CD8-positive, alpha-beta memory T cell (primary cell): ENCODE measurements at regions not wholly inside any gene's neighbourhood (a gene's known extent, or its start where the extent isn't known, plus 50 kb on each side); places are given as distances from the start of the nearest gene placed in this dataset.

ENCODE experiments used
- CTCF ChIA-PET: fragments of 350-600 bp; sonication (Branson Sonifier 250); formaldehyde crosslinking; loops from one replicate; lab custom pipeline; 2021; ENCODE audit warnings: antibody characterized with exemption; lab: Charles Lee
- POLR2A ChIA-PET: fragments of 350-600 bp; sonication (Branson Sonifier 250); formaldehyde crosslinking; loops from one replicate; lab custom pipeline; 2021; ENCODE audit warnings: antibody characterized with exemption; lab: Charles Lee
- DNase-seq, 5 donors: peaks; one replicate each; pipeline versions ENCODE4 v3.0.0 to v3.0.0-alpha.2; 2020 to 2022; ENCODE audit warnings: mixed read lengths in 1 of 5
- H3K27ac ChIP-seq: one replicate; pipeline ENCODE4 v1.7.0; 2013; ENCODE audit warnings: low read depth, mild to moderate bottlenecking, low read length, moderate library complexity
- H3K27me3 ChIP-seq: 2 replicates; pipeline ENCODE4 v1.7.0; 2013; ENCODE audit warnings: low read length, mild to moderate bottlenecking; ENCODE audit not compliant: insufficient read depth, poor library complexity, severe bottlenecking
- H3K36me3 ChIP-seq: 2 replicates; pipeline ENCODE4 v1.7.0; 2013; ENCODE audit warnings: mild to moderate bottlenecking, low read length, moderate library complexity; ENCODE audit not compliant: insufficient read depth
- H3K4me1 ChIP-seq: 2 replicates; pipeline ENCODE4 v1.7.0; 2013; ENCODE audit warnings: mild to moderate bottlenecking, low read length, moderate library complexity; ENCODE audit not compliant: insufficient read depth
- H3K4me3 ChIP-seq: 2 replicates; pipeline ENCODE4 v1.7.0; 2013; ENCODE audit warnings: mild to moderate bottlenecking, low read length
- H3K9me3 ChIP-seq: 2 replicates; pipeline ENCODE4 v1.7.0; 2013; ENCODE audit warnings: mild to moderate bottlenecking, low read length
- H3K27ac Mint-ChIP-seq, 8 donors: one replicate each; pipeline ENCODE4 v1.8.0; 2020 to 2021; ENCODE audit warnings: mixed read lengths in 8 of 8, mild to moderate bottlenecking in 6 of 8, inconsistent platforms in 3 of 8, moderate library complexity in 3 of 8
- H3K27me3 Mint-ChIP-seq, 2 donors: one replicate each; pipeline ENCODE4 v1.8.0; 2020 to 2021; ENCODE audit warnings: mixed read lengths in 2 of 2, mild to moderate bottlenecking in 1 of 2, moderate library complexity in 1 of 2
- H3K36me3 Mint-ChIP-seq, 3 donors: one replicate each; pipeline ENCODE4 v1.8.0; 2020 to 2021; ENCODE audit warnings: mixed read lengths in 3 of 3, inconsistent platforms in 1 of 3, mild to moderate bottlenecking in 1 of 3
- H3K4me1 Mint-ChIP-seq, 3 donors: one replicate each; pipeline ENCODE4 v1.8.0; 2020 to 2021; ENCODE audit warnings: mixed read lengths in 3 of 3, inconsistent platforms in 1 of 3, mild to moderate bottlenecking in 1 of 3
- H3K4me3 Mint-ChIP-seq, 7 donors: one replicate each; pipeline ENCODE4 v1.8.0; 2020 to 2021; ENCODE audit warnings: mixed read lengths in 7 of 7, mild to moderate bottlenecking in 6 of 7, moderate library complexity in 4 of 7, inconsistent platforms in 2 of 7
- H3K9me3 Mint-ChIP-seq, 5 donors: one replicate each; pipeline ENCODE4 v1.8.0; 2020 to 2022; ENCODE audit warnings: mixed read lengths in 5 of 5, mild to moderate bottlenecking in 3 of 5, moderate library complexity in 2 of 5, inconsistent platforms in 1 of 5

- ChIA-PET POLR2A (no interaction called here), CTCF (no interaction called here)
- Histone ChIP-seq H3K27me3 (no peaks in the 10 kb centered on the region), H3K4me3 (no peak overlapping the region), H3K4me1 (no peaks in the 10 kb centered on the region), H3K36me3 (no peaks in the 10 kb centered on the region), H3K9me3 (no peaks in the 10 kb centered on the region), H3K27ac (no peak overlapping the region)
- Mint-ChIP-seq H3K4me3 (no peak overlapping the region), H3K27me3 (no peaks in the 10 kb centered on the region), H3K27ac (no peak overlapping the region), H3K36me3 (no peaks in the 10 kb centered on the region), H3K4me1 (no peaks in the 10 kb centered on the region), H3K9me3 (peaks cover 2 to 17% (median 7%) of the 10 kb centered on the region in 5 donors)
- DNase-seq: no peak
These were observed 86.8 kb upstream of the CDH6 start for GRCh38 chr5:31106691-31107090.

GRCh38 chr5:31106278-31106677 lies 87.2 kb upstream of the CDH6 start:
- no peaks in the 10 kb centered on the region for H3K36me3 Mint-ChIP-seq

DNA sequence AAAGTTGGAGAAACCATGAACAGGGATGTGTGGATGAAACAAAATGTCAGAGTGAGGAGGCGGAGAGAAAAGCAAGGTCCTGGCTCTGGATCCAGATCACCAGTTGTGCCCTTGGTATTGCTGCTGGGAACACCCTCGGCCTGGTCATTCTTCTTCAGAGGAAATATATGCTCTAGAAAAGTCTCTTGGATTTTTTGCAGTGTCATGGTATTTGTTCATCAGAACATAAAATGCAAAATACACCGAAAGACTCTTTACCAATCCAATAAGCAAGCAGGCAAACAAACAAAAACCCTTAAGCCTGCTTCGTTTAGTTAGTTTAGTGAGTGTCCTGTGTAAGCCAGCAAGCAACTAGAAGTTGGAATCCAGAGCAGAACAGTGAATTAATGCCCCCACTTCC lies 88.7 kb upstream of the CDH6 start:
- CTCF ChIA-PET: no interaction called here
- no peak overlapping the region for H3K4me3 Mint-ChIP-seq
- no peak for DNase-seq

More at GRCh38 chr5:31106278-31106677, 87.2 kb upstream of the CDH6 start:
- no peak overlapping the region for H3K27ac ChIP-seq
- no peaks in the 10 kb centered on the region for H3K27me3 ChIP-seq
- CTCF ChIA-PET: no interaction called here
- H3K9me3 Mint-ChIP-seq: peaks cover 2 to 17% (median 7%) of the 10 kb centered on the region in 5 donors
- H3K27me3 Mint-ChIP-seq: no peaks in the 10 kb centered on the region
- POLR2A ChIA-PET: no interaction called here
- H3K9me3 ChIP-seq: no peaks in the 10 kb centered on the region
- no peak overlapping the region for H3K4me3 ChIP-seq
- no peak overlapping the region for H3K4me3 Mint-ChIP-seq
- DNase-seq: no peak
- H3K36me3 ChIP-seq: no peaks in the 10 kb centered on the region
- no peaks in the 10 kb centered on the region for H3K4me1 ChIP-seq
- no peak overlapping the region for H3K27ac Mint-ChIP-seq
- no peaks in the 10 kb centered on the region for H3K4me1 Mint-ChIP-seq

GRCh38 chr5:31100781-31101310 lies 92.6 kb upstream of the CDH6 start:
- H3K9me3 Mint-ChIP-seq: peaks cover 0 to 9% (median 0%) of the 10 kb centered on the region in 5 donors
- ChIA-PET POLR2A (no interaction called here), CTCF (no interaction called here)
- Histone ChIP-seq H3K4me3 (no peak overlapping the region), H3K4me1 (no peaks in the 10 kb centered on the region), H3K27me3 (no peaks in the 10 kb centered on the region), H3K27ac (no peak overlapping the region), H3K36me3 (no peaks in the 10 kb centered on the region), H3K9me3 (no peaks in the 10 kb centered on the region)
- H3K4me3 Mint-ChIP-seq: no peak overlapping the region
- no peaks in the 10 kb centered on the region for H3K4me1 Mint-ChIP-seq
- no peaks in the 10 kb centered on the region for H3K27me3 Mint-ChIP-seq
- no peak overlapping the region for H3K27ac Mint-ChIP-seq
- DNase-seq: no peak
- no peaks in the 10 kb centered on the region for H3K36me3 Mint-ChIP-seq

More for the DNA sequence above, 88.7 kb upstream of the CDH6 start:
- H3K27me3 ChIP-seq: no peaks in the 10 kb centered on the region
- no peaks in the 10 kb centered on the region for H3K27me3 Mint-ChIP-seq
- no peaks in the 10 kb centered on the region for H3K4me1 Mint-ChIP-seq
- no peak overlapping the region for H3K27ac Mint-ChIP-seq
- H3K9me3 Mint-ChIP-seq: peaks cover 2 to 9% (median 7%) of the 10 kb centered on the region in 5 donors
- no peaks in the 10 kb centered on the region for H3K36me3 ChIP-seq
- H3K4me1 ChIP-seq: no peaks in the 10 kb centered on the region
- H3K27ac ChIP-seq: no peak overlapping the region
- POLR2A ChIA-PET: no interaction called here
- no peaks in the 10 kb centered on the region for H3K9me3 ChIP-seq
- H3K36me3 Mint-ChIP-seq: no peaks in the 10 kb centered on the region
- H3K4me3 ChIP-seq: no peak overlapping the region

DNA sequence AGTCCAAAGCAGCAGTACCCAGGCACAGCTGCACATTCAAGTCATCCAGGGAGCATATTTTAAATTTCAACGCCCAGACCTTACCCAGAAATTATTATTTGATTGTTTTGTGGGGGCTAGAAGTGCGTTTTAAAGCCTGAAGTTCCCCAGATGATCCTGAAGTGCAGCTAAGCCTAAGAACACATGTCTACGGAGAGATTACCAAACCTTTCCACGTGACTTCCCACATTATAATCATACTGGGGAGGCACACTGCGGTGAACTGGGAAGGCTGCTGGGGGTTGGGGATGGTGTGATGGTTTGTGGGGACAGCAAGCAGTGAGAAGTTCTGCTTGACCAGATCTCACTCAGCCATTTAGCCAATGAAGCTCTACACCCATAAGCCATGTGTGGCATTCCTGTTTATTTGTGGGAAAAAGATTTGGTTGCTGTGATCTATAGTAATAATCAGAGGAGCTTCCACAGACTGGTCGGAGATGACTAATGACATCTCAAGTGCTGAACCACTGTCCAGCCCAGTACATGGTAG lies 93.4 kb upstream of the CDH6 start:
- Histone ChIP-seq H3K4me1 (no peaks in the 10 kb centered on the region), H3K9me3 (no peaks in the 10 kb centered on the region), H3K4me3 (no peak overlapping the region), H3K27ac (no peak overlapping the region), H3K27me3 (no peaks in the 10 kb centered on the region), H3K36me3 (no peaks in the 10 kb centered on the region)
- H3K4me1 Mint-ChIP-seq: no peaks in the 10 kb centered on the region
- no peaks in the 10 kb centered on the region for H3K36me3 Mint-ChIP-seq
- H3K9me3 Mint-ChIP-seq: peaks cover 0 to 9% (median 0%) of the 10 kb centered on the region in 5 donors
- H3K4me3 Mint-ChIP-seq: no peak overlapping the region
- H3K27me3 Mint-ChIP-seq: no peaks in the 10 kb centered on the region
- CTCF ChIA-PET: no interaction called here
- no peak for DNase-seq
- no peak overlapping the region for H3K27ac Mint-ChIP-seq
- POLR2A ChIA-PET: no interaction called here

GRCh38 chr5:31098811-31099210 lies 94.7 kb upstream of the CDH6 start:
- no peak for DNase-seq
- Histone ChIP-seq H3K27ac (no peak overlapping the region), H3K9me3 (no peaks in the 10 kb centered on the region), H3K4me3 (no peak overlapping the region), H3K27me3 (no peaks in the 10 kb centered on the region), H3K36me3 (no peaks in the 10 kb centered on the region), H3K4me1 (no peaks in the 10 kb centered on the region)
- Mint-ChIP-seq H3K36me3 (no peaks in the 10 kb centered on the region), H3K4me1 (no peaks in the 10 kb centered on the region), H3K9me3 (peaks cover 0 to 5% (median 0%) of the 10 kb centered on the region in 5 donors), H3K4me3 (no peak overlapping the region), H3K27me3 (no peaks in the 10 kb centered on the region), H3K27ac (no peak overlapping the region)
- CTCF ChIA-PET: no interaction called here
- POLR2A ChIA-PET: no interaction called here

- Mint-ChIP-seq H3K9me3 (peaks cover 0 to 7% (median 0%) of the 10 kb centered on the region in 5 donors), H3K4me1 (no peaks in the 10 kb centered on the region), H3K27ac (no peak overlapping the region), H3K36me3 (no peaks in the 10 kb centered on the region), H3K4me3 (no peak overlapping the region), H3K27me3 (no peaks in the 10 kb centered on the region)
- Histone ChIP-seq H3K27ac (no peak overlapping the region), H3K27me3 (no peaks in the 10 kb centered on the region), H3K36me3 (no peaks in the 10 kb centered on the region), H3K9me3 (no peaks in the 10 kb centered on the region), H3K4me1 (no peaks in the 10 kb centered on the region), H3K4me3 (no peak overlapping the region)
- POLR2A ChIA-PET: no interaction called here
- CTCF ChIA-PET: no interaction called here
- no peak for DNase-seq
These were observed 95.6 kb upstream of the CDH6 start for GRCh38 chr5:31097851-31098250.

GRCh38 chr5:31096238-31096865 lies 97.1 kb upstream of the CDH6 start:
- Mint-ChIP-seq H3K9me3 (peaks cover 0 to 11% (median 2%) of the 10 kb centered on the region in 5 donors), H3K27me3 (no peaks in the 10 kb centered on the region), H3K36me3 (no peaks in the 10 kb centered on the region), H3K27ac (no peak overlapping the region), H3K4me3 (no peak overlapping the region), H3K4me1 (no peaks in the 10 kb centered on the region)
- CTCF ChIA-PET: no interaction called here
- no peaks in the 10 kb centered on the region for H3K36me3 ChIP-seq
- no peak overlapping the region for H3K27ac ChIP-seq
- no peaks in the 10 kb centered on the region for H3K9me3 ChIP-seq
- H3K27me3 ChIP-seq: no peaks in the 10 kb centered on the region
- H3K4me3 ChIP-seq: no peak overlapping the region
- H3K4me1 ChIP-seq: no peaks in the 10 kb centered on the region
- DNase-seq: no peak
- POLR2A ChIA-PET: no interaction called here
